ENCODE measurements at regions not wholly inside any gene's neighbourhood (a gene's known extent, or its start where the extent isn't known, plus 50 kb on each side); places are given as distances from the start of the nearest gene placed in this dataset.

DNA sequence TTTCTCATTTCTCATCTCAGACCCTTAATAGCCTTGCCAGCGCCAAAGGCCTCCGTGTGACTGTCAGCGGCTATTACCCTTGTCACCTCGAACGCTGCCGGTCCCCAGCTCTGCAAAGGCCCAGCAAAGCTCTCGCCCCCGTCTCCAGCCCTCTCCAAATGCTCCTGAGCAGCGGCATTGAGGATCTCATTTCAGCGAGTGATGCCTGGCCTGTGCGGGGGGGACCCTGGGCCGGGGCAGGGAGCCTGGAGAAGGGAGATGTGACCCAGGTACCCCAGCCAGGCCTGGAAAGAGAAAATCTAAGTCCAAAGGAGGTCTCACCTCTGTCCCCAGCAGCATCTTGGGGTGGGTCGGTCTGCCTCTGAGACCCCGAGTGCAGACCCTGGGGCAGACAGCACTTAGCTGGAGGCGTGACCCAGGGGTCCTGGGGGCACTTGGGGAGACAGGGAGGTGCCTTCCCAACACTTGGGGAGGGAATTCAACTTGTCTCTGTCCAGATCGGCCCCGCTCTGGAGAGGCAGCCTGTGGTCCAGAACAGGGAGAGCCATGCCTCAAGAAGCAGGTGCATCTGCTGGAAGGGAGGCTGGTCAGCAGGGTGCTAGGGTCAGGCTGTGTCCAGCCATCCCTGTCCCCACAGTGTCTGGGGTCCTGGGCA is 521.3 kb downstream of the TBC1D22A start:
- no peak for DNase-seq (ENCODE audit: low read depth, low spot score)

DNA sequence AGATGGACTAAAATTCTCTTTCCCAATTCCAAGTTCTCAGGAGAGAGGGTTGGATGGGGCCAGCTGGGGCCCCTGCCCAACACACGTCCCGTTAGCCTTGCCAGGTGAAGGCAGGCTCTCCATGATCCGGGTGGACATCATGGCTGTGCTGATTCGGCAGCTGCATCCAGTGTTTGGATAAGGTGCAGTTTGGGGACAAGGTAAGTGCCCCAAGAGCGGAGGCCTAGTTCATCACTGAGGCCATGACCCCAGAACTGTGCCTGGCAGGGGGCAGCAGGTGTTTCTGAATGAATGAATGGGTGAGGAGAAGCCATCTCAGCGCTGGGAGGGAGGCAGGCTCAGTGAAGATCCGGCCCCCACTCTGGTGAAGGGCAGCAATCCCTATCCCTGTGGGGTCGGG is 520.4 kb downstream of the TBC1D22A start:
- no peak for DNase-seq (ENCODE audit: low read depth, low spot score)

DNA sequence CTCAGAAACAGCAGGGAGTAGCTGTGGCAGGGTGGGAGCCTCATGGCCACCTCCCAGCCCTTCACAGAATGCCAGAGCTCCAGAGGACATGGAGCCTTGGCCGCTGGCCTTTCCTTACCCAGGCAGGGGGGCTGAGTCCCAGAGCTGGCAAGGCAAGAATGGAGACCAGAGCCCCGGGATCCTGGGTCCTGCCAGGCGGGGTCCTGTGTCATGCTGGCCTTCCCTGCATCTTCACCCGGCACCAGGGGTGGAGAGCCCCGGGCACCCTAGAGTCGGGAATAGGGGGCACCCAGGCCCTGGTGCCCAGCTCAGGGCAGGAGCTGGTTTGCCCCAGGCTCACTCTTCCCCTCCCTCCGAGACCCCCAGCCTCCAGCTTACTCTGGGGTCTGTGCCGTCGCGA is 519.9 kb downstream of the TBC1D22A start:
- no peak for DNase-seq (ENCODE audit: low read depth, low spot score)

DNA sequence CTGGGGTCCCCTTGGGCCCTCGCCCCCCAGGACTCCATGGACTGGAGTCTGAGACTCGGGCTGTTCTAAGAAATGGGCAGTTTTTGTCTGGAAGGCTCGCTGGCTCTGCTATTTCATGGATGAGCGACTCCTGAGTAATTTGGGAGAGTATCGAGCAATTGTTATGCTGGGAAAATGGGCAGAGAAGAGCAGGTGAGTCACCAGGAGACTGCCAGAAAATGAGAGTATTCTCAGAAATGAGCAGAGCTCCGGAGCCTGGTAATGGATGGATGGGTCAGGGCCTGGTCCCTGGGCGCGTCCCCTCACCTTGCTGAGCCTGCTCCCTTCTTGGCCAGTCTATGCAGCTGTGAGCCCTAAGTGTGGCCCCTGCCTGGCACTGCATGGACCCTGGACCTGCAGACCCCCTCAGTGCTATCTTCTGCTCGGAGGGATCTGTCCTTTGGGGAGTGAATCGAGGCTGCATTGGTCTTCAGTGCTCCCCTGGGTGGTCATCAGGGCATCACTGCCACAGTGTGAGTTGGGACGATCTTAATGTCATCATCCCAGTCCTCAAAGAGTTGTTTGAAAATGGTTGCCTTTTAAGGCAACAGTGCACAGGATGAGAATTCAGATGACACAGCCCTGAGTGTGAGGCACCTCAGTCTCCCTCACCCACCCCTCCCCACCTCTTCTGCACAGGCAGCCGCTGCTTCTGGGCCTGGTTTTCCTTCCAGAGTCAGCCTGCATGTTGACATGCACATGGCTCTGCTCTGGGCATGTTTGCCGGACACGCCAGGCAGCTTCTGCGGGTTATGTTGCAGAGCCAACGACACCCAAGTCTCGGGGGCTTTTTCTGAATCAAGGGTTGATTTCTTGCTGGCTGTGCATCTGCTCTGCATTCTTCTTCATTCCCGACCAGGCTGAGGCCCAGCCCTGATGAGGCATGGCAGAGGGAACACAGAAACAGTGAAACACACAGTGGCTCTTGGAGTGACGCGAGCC is 519.0 kb downstream of the TBC1D22A start:
- no peak for DNase-seq (ENCODE audit: low read depth, low spot score)

DNA sequence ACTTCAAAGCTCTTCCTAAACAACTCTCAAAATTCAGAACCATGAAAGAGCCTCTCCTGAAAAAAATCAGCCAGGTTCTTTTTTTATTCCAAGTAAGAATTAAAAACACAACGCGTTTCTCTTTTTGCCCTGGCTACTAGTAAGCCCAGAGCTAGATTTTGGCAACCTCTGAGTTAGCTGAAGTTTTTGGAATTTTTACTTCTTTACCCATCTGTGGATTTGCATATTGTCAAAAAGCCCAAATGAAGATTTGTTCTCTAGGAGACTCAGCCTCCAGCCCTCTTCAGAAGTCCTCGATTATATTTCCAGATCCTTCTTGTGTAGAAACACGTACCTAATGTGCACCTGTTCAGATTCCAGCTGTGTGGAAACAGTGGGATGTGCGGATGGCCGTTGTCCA is 517.9 kb downstream of the TBC1D22A start:
- no peak for DNase-seq (ENCODE audit: low read depth, low spot score)

DNA sequence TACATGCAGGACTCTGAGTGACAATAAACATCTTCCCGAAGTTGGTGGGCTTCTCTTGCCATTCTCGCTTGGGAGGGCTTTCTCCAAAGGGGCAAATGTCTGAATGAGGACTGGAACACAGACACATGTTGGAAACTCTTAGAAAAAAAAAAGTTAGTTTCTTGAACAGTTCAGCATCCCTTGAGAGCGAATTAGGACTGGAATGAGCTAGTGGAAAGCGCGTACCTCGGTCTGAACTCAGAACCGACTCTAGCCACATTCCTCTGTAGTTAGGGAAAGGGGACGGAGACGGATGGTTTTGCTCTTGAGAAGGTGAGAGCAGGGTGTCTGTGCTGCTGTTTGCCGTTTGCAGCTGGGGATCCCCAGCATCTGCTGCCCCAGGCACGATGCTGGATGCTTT is 517.3 kb downstream of the TBC1D22A start:
- no peak for DNase-seq (ENCODE audit: low read depth, low spot score)

DNA sequence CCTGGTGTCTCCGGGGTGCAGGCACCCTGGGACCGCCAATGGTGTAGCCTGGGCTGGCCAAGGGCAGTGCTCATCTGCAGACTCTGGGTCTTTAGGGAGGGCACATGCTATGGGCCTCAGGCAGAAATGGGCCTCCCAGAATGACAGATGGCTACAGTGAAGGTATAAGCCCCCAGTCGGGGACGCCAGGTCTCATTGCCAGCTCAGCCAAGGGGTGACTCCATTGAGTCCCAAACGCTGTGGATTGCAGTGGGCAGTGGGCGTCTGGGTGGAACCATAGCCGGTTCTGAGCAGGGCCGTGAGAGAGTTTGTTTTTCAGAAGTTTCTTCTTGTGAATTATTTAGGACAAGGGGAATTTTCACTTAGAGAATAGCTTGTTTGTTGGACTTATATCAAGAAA is 516.9 kb downstream of the TBC1D22A start:
- DNase-seq (ENCODE audit: low read depth, low spot score), result no peak

DNA sequence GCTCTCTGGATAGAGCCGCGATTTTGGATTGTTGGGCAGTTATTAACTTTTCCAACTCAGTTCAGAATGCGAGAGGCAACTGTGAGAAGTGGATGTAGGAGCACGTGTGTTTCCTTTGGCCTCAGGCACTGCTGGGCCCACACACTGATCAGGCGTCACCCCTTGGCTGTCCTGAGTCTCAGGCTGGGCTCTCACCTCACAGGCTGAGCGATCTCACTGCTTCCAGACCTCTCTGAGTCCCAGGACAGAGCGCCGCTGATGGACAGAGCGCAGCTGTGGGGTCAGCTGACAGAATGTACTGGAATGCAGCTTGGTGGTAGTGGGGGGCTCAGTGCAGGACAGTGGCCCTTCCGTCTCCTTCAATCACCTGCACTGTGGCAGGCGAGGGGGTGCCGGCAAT is 516.2 kb downstream of the TBC1D22A start:
- DNase-seq (ENCODE audit: low read depth, low spot score), result no peak

DNA sequence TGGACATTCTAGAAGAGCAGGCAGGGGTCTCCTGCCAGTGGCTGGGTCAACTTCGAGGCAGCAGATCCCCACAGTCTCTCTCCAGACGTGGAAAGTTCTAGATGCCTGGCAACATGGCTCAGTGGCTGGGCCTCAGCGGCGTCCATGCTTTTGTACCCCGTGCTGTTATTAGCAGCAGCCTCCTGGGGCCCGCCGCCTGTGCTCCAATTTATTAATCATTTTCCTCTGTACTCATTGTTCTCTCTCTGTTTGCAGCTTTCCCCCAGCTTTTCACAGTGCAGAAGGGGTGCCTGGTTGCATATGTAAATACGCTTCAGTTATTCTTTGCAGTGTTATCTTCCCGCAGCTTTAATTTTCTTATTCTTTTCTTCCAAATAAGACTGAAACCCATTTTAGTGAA is 515.1 kb downstream of the TBC1D22A start:
- no peak for DNase-seq (ENCODE audit: low read depth, low spot score)

DNA sequence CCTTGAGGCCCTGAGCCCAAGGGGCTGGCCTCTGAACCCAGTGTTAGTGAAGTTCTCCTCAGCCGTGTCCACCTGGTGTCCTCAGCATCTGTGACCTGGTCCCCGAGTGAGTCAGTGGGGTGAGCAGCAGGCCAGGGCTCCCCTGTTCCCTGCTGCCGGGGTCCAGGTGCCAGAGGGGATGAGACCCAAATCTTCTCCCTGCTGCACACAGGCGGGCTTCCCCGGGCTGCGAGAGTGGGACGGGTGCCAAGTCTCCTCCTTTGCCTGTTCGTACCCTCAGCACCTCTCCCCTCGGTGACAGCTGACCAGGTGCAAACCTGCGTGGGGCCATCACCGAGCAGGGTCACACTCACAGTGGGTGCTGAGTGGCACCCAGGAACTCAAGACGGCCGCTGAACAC is 514.5 kb downstream of the TBC1D22A start:
- DNase-seq (ENCODE audit: low read depth, low spot score), result no peak

DNA sequence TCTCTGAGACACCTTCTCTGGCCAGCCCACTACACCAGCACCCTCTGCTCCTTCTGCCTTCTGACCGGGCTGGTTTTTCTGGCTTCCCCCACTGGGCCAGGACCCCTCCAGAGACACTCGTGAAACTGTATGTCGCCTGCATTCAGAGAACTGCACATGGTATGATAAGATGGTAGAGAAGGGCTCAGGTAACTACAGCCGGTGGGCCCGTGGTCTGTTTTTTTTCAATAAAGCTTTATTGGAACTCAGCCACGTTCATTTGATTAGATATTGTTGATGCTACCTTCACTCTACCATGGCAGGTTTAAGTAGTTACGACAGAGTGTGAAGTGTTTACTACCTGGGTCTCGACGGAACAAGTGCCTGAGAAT is 514.0 kb downstream of the TBC1D22A start:
- no peak for DNase-seq (ENCODE audit: low read depth, low spot score)

DNA sequence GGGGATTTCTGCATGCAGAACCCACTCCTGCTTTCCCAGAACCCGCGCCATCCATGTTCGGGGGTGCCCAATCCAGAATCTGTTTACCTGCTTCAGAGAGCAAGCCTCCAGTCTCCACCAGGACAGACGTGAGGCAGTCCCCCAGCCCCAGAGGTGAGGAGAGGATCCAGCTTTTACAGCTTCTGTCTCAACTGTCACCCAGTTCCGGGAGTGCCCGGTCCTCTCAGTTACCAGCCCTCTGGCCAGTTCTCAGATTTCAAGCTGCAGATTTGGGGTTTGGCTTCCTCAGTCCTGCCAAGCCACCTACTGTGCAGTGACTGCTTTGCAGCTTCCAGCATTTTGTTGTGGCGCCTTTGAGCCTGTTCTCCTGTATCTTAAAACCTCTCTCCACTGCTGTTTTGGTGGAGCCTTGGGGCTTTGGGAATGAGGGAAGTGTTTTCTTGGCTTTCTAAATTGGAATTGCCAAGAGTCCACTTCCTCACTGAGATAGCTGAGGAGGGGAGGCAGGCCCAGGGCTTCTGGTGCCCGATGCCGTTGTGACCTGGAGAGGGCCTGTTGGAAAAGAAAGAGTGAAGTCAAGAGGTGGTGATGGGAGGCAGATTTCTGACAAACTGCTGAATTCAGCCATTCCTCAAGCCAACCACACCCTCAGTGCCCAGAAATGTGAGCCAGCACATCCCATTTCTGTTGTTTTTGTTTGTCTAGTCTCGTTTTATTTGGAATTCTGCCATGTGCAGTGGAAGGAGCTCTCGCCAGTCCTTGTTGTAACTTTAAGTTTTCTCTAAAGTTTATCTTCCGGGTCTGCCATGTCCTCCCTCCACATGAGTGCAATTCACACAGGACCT is 513.4 kb downstream of the TBC1D22A start:
- DNase-seq (ENCODE audit: low read depth, low spot score), result no peak

DNA sequence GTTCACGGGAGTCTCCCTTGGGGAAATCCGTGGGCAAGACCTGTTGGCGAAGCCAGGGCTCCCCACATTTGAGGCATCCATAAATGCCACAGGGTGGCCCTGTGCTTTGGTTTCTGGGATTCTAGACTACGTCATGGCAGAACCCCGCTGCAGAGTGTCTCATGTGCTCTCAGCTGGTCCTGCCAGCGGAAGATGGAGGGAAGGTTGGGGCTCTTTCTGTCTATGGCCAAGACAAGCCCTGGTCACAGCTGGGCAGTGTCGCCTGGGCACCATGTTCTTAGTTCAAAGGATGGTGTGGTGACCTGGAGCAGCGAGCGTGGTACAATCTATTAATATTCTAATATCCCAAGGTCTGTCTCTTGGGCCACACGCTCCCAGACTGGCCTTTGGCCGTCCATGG is 511.7 kb downstream of the TBC1D22A start:
- no peak for DNase-seq (ENCODE audit: low read depth, low spot score)

DNA sequence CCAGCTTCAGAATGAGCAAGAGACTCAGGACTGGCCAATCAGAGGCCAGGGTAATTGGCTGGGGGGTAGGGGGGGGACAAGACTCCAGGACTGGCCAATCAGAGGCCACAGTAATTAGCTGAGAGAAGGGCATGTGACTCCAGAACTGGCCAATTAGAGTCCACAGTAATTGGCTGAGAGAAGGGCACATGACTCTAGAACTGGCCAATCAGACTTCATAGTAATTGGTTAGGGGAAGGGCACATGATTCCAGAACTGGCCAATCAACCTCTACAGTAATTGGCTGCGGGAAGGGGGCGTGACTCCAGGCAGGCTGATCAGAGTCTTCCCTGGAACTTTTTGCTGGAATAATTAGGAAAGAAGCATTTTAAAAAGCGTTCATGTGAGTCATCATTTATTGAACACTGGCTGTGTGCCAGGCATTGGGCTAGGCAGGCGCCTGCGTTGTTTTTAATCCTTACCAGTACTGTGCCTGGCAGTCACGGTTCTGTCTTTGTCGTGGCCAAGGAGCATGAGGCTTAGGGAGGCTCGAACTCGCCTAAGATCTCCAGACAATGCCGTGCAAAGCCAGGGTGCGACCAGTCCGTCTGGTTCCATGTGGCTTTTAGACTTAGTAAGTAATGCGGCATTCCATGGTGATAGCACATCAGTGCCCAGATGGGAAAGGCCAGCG is 508.1 kb downstream of the TBC1D22A start:
- DNase-seq (ENCODE audit: low read depth, low spot score), result no peak

DNA sequence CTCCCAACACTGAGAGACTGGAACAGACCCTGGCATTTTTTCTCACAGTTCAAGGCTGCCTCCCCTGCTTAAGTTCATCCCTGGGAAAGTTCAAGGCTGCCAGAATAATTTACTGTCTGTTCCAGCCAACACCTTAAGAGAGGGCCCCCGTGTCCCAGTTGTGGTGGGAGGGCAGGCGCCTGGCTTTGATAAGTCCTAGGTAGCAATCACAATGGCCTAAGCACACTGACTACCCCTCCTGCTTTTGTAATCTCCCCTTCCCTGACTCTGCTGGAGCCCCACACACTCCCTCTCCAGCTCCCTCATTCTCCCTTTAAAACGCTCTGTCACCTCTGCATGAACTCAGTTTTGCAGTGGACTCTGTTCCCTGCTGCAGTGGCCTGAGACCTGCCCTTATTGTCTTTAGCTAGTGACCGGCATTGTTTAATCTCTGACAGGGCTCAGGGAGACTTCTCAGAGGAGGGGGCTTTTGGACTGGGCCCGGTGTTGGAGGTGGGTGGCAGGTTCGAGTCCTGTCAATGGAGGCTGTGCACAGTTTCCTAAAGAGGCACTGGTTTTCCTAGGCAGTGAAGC is 507.2 kb downstream of the TBC1D22A start:
- no peak for DNase-seq (ENCODE audit: low read depth, low spot score)

DNA sequence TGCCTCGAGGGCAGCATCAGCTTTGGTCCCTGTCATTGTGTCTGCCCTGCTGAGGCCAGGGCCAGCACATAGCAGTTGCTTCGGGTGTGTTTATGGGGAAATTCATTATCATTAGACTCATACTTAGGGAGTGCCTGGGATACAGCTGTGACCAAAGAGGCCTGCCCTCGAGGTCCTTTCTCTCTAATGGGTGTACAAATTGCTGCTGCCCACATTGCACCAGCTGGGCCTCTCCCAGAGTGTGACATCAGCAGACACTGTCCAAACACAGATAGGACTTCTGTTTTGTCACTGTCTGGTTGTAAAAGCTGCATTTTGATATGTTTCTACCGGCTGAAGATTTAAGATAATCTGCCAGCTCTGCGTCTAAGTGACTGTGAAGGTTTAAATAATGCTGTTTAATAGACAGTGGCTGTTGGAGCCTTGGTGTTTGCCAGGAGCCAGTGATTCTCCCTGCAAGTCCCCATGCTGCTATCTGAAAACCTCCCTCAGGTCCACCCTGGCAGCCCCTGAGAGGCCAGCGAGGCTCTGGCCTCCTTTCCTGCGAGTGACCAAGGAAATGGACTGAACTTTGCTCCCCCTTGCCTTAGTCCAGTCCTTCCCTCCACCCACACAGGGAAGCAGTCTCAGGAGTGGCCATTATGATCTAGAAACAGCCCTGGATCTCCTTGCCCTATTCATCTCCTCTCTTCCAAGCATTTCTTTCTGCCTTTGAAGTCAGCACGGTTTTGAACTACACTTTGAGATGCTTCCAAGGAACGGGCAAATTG is 505.2 kb downstream of the TBC1D22A start:
- no peak for DNase-seq (ENCODE audit: low read depth, low spot score)

DNA sequence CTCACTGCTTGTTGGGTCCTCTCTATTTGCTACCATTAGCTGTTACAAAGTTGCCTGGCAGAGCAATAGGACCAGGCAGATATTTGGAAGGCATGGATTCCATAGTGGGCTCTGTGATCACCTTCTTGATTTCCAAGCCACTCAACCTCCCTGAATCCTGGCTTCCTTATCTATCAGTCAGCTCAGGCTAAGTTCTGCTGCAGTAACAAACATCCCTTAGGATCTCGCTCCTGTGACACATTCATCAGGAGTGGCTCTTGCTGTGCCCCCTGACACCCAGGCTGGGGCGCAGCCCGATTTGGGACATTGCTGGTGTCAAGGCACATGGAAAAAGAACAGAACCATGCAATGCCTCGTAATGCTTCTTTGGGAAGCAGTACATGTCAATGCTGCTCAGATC is 503.9 kb downstream of the TBC1D22A start:
- DNase-seq (ENCODE audit: low read depth, low spot score), result no peak

DNA sequence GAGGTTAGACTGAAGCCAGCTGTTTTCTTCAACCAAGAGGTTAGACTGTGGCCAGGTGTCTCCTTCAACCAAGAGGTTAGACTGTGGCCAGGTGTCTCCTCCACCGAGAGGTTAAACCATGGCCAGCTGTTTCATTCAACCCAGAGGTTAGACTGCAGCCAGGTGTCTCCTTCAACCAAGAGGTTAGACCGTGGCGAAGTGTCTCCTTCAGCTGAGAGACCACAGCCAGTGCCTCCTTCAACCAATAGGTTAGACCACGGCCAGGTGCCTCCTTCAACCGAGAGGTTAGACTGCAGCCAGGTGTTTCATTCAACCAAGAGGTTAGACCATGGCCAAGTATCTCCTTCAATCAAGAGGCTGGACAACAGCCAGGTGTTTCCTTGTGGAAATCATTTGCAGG is 498.1 kb downstream of the TBC1D22A start:
- DNase-seq (ENCODE audit: low read depth, low spot score), result no peak

DNA sequence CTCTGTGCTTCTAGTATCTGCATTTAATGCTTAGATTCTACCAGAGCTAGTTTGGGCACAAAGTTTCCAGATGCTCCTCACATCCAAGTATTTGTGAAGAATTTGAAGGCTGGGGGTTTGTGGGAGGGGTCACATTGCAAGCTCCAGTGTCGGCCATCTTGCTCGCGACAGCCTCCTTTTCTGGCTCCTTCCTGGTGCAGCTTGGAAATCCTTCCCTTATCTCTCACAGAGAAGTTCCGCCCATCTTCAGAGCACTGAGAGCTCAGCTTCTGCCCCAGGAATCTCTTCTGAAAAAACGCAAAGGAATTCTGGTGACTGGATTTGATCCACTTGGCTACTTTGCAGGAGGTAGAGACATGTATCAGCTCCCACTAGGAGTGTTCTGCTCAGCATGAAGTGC is 497.5 kb downstream of the TBC1D22A start:
- no peak for DNase-seq (ENCODE audit: low read depth, low spot score)

DNA sequence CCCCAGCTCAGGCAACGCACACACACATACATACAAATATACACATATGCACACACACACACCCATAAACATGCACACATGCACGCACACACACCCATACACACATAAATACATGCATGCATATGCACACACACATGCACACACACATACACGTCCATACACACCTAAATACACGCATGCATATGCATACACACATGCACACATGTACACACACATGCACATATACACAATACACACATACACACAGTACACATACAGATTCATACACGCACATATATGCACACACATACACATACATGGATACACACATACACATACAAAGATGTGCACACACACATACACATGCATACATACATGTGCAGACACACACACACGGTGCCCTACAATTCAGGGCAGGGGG is 496.6 kb downstream of the TBC1D22A start:
- DNase-seq (ENCODE audit: low read depth, low spot score), result no peak

DNA sequence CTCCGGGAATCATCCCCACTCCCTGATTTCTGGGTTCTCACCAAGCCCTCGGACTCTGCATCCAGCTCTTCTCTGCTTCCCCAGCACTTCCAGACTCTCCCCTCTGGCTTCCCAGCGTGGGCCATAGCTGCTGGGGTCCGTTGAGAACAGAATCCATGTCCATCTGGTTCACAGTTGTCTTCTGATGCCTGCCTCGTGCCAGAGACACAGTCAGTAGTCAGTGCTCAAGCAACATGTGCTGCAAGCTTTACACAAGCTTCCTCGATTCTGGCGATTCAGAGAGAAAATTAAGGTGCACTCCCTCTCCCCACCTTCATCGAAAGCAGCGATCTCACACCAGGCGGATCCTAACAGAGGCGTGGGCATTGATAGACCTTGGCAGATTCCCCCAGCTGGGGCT is 495.5 kb downstream of the TBC1D22A start:
- DNase-seq (ENCODE audit: low read depth, low spot score), result no peak
